MCF 10A (cell line): ENCODE measurements at regions not wholly inside any gene's neighbourhood (a gene's known extent, or its start where the extent isn't known, plus 50 kb on each side); places are given as distances from the start of the nearest gene placed in this dataset.

ENCODE experiments used
- BruUV-seq: library from RNA; stranded (reverse); fragments of 400-500 nt; replicated peaks from 2 replicates; lab custom pipeline; 2021; lab: Mats Ljungman, UMichigan
- CTCF ChIA-PET: fragments of 300-600 bp; sonication (Branson Sonifier 250); formaldehyde crosslinking; extraction: SDS; loops from one replicate; lab custom pipeline; 2021; ENCODE audit warnings: antibody characterized with exemption, inconsistent platforms; lab: Yijun Ruan, JAX
- POLR2A ChIA-PET: fragments of 300-600, 350-650 bp; sonication (Branson Sonifier 250); formaldehyde crosslinking; extraction: SDS; loops from one replicate; lab custom pipeline; 2020; ENCODE audit warnings: antibody characterized with exemption, inconsistent platforms; lab: Yijun Ruan, JAX
- DNase-seq: peaks from one replicate; pipeline ENCODE4 v3.0.0-alpha.2; 2018; ENCODE audit not compliant: unreplicated experiment
- H3K27ac Mint-ChIP-seq: one replicate; pipeline ENCODE4 v1.8.0; 2022; ENCODE audit warnings: mild to moderate bottlenecking, low read depth, mixed read lengths; ENCODE audit not compliant: unreplicated experiment
- H3K27me3 Mint-ChIP-seq: one replicate; pipeline ENCODE4 v1.8.0; 2022; ENCODE audit warnings: mixed read lengths; ENCODE audit not compliant: insufficient read depth, unreplicated experiment
- H3K36me3 Mint-ChIP-seq: one replicate; pipeline ENCODE4 v1.8.0; 2022; ENCODE audit warnings: mild to moderate bottlenecking, moderate library complexity, mixed read lengths; ENCODE audit not compliant: insufficient read depth, unreplicated experiment
- H3K4me1 Mint-ChIP-seq: one replicate; pipeline ENCODE4 v1.8.0; 2022; ENCODE audit warnings: mixed read lengths; ENCODE audit not compliant: insufficient read depth, unreplicated experiment
- H3K4me3 Mint-ChIP-seq: one replicate; pipeline ENCODE4 v1.8.0; 2022; ENCODE audit warnings: mild to moderate bottlenecking, moderate library complexity, mixed read lengths; ENCODE audit not compliant: unreplicated experiment
- H3K9me3 Mint-ChIP-seq: one replicate; pipeline ENCODE4 v1.8.0; 2022; ENCODE audit warnings: mixed read lengths; ENCODE audit not compliant: unreplicated experiment
- CTCF ChIP-seq: fragments of 200-600 bp; IDR thresholded peaks from one replicate; pipeline ENCODE4 v1.8.0; 2022; ENCODE audit warnings: antibody characterized with exemption, mild to moderate bottlenecking; ENCODE audit not compliant: unreplicated experiment
- intact Hi-C: fragments of 100-400 bp; cut with micrococcal nuclease; formaldehyde crosslinking; loops from 2 replicates; pipeline ENCODE4 v1.14.1; 2022

DNA sequence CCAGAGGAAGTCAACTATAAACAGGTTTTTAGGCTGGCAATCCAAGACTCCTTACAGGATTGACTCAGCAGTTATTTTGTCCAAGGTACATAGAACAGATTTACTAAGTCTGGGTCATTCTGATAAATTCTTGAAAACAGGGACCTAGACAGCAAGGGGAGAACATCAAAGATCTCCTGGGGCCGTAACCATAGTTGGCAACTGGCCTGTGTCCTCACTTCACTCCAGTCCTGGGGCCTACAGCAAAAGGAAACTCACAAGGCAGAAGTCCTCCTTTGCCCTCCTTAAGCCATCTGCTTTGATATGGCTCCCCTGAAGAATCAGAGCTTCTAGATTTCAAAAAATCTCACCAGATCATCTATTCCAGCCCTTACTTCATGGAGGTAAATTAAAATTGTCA, 207.2 kb upstream of the IGF1 start:
- DNase-seq: no peak
- ChIA-PET POLR2A (no interaction called here), CTCF (no interaction called here)
- intact Hi-C loops: no loop called here
- Mint-ChIP-seq H3K27ac (no peak overlapping the region), H3K36me3 (no peaks in the 10 kb centered on the region), H3K4me1 (peaks cover 4% of the 10 kb centered on the region), H3K27me3 (no peaks in the 10 kb centered on the region), H3K4me3 (no peak overlapping the region), H3K9me3 (no peaks in the 10 kb centered on the region)
- BruUV-seq: no TSS peak
- TF ChIP-seq CTCF: no peak

DNA sequence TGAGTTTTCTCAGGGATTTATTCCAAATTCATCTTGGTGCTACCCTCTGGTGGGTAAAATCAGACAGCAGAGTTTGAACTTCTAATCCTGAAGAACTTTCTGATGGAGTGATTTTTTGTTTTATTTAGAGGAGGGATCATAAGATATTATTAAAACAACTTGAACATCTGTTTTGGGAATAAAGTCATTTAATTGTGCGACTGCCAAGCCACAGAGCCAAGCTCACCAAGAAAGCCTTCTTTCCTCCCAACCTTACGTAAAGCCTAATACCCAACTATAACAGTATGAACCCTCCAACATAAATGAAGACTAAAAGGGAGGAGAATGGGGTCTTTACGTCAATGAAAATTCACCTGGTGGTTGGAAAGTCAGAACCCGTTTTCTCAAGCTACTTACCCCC, 205.5 kb upstream of the IGF1 start:
- H3K27me3 Mint-ChIP-seq: peaks cover 11% of the 10 kb centered on the region
- H3K27ac Mint-ChIP-seq: no peak overlapping the region
- no peaks in the 10 kb centered on the region for H3K9me3 Mint-ChIP-seq
- intact Hi-C loops: no loop called here
- no peak overlapping the region for H3K4me3 Mint-ChIP-seq
- no peak for DNase-seq
- ChIA-PET POLR2A (no interaction called here), CTCF (no interaction called here)
- BruUV-seq: no TSS peak
- no peaks in the 10 kb centered on the region for H3K4me1 Mint-ChIP-seq
- no peaks in the 10 kb centered on the region for H3K36me3 Mint-ChIP-seq
- no peak for TF ChIP-seq CTCF

- TF ChIP-seq CTCF: no peak
- intact Hi-C loops: no loop called here
- DNase-seq: no peak
- no peaks in the 10 kb centered on the region for H3K36me3 Mint-ChIP-seq
- H3K27me3 Mint-ChIP-seq: peaks cover 11% of the 10 kb centered on the region
- no peak overlapping the region for H3K27ac Mint-ChIP-seq
- H3K4me1 Mint-ChIP-seq: no peaks in the 10 kb centered on the region
- no TSS peak for BruUV-seq
- CTCF ChIA-PET: no interaction called here
- POLR2A ChIA-PET: no interaction called here
- no peaks in the 10 kb centered on the region for H3K9me3 Mint-ChIP-seq
- H3K4me3 Mint-ChIP-seq: no peak overlapping the region
These were observed 204.8 kb upstream of the IGF1 start for GRCh38 chr12:102685172-102685571.

DNA sequence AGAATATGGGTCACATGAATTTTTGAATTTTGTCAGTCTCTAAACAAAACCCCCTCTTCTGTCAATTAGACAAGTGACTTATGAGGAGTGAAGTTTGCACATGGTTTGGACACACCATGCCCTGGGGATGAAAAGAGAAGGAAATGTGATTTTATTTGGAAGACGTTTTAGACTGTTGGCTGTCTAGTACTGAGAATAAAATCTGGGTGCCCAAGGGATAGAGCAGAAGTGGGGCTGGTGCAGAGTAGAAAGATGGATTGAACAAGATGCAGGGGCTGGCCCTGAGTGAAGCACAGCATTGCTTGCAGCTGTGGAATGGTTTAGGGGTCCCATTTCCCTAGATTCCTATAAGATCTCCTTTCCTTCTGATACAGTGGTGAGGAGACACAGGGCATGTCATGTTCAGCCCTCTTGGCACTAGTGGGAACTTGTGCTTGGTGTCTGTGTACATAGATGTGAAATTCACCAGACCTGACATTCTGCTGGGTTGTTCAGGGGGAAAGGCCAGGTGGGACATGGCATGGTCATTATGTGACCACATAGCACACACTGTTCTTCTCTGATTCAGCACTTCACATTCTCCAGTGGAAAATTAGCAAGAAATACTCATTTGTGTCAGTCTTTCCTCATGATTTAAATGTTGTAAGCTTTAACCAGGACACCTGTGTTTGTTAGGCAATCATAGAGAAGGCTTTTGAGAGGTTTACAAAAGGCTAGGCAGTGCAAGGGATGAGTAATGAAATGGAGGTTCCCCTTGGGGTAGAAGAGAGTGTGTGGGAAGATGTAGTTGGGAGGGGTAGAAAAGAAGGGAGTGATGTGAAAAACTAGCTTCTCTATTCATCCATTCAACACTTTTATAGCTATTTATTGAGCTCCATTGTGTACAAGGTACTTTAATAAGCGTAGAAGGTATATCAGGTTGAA, 202.3 kb upstream of the IGF1 start:
- Mint-ChIP-seq H3K4me3 (no peak overlapping the region), H3K27ac (no peak overlapping the region), H3K9me3 (no peaks in the 10 kb centered on the region), H3K4me1 (no peaks in the 10 kb centered on the region), H3K36me3 (no peaks in the 10 kb centered on the region), H3K27me3 (peaks cover 11% of the 10 kb centered on the region)
- BruUV-seq: no TSS peak
- DNase-seq: peak; percentile 7
- ChIA-PET POLR2A (no interaction called here), CTCF (no interaction called here)
- TF ChIP-seq CTCF: no peak
- intact Hi-C loops: no loop called here
